Caco-2 (cell line): ENCODE measurements at regions not wholly inside any gene's neighbourhood (a gene's known extent, or its start where the extent isn't known, plus 50 kb on each side); places are given as distances from the start of the nearest gene placed in this dataset.

ENCODE experiments used
- BruUV-seq: library from RNA; stranded (reverse); fragments of 400-500 nt; replicated peaks from 2 replicates; lab custom pipeline; 2021; lab: Mats Ljungman, UMichigan
- CTCF ChIA-PET: fragments of 300-600 bp; sonication (Branson Sonifier 250); formaldehyde crosslinking; loops from one replicate; lab custom pipeline; 2022; ENCODE audit warnings: antibody characterized with exemption; lab: Charles Lee
- POLR2A ChIA-PET: fragments of 300-600 bp; sonication (Branson Sonifier 250); formaldehyde crosslinking; loops from one replicate; lab custom pipeline; 2022; ENCODE audit warnings: antibody characterized with exemption; lab: Charles Lee
- DNase-seq, 2 experiments: peaks; one replicate each; pipeline versions ENCODE4 v3.0.0 to v3.0.0-alpha.2; 2020 to 2022
- H3K27me3 ChIP-seq: replicated peaks from 2 replicates; pipeline ENCODE4 v1.6.0; 2011; ENCODE audit warnings: low read length; ENCODE audit not compliant: control insufficient read depth, insufficient read depth
- H3K36me3 ChIP-seq: 2 replicates; pipeline ENCODE4 v1.5.1; 2011; ENCODE audit warnings: low read length; ENCODE audit not compliant: control insufficient read depth, insufficient read depth
- H3K4me1 ChIP-seq: fragments of 250-450 bp; sonication (Bioruptor Pico); 2 replicates; pipeline ENCODE4 v1.5.1; 2020; ENCODE audit warnings: mild to moderate bottlenecking
- H3K4me3 ChIP-seq: 2 replicates; pipeline ENCODE4 v1.5.1; 2011; ENCODE audit warnings: low read depth, mild to moderate bottlenecking, control low read depth, low read length
- H3K9me3 ChIP-seq: fragments of 250-450 bp; sonication (Bioruptor Pico); 2 replicates; pipeline ENCODE4 v1.5.1; 2020; ENCODE audit warnings: mild to moderate bottlenecking, moderate library complexity
- H3K27ac Mint-ChIP-seq: one replicate; pipeline ENCODE4 v1.8.0; 2022; ENCODE audit warnings: mixed read lengths; ENCODE audit not compliant: unreplicated experiment
- H3K27me3 Mint-ChIP-seq: one replicate; pipeline ENCODE4 v1.8.0; 2022; ENCODE audit warnings: mixed read lengths; ENCODE audit not compliant: insufficient read depth, unreplicated experiment
- H3K36me3 Mint-ChIP-seq: one replicate; pipeline ENCODE4 v1.8.0; 2022; ENCODE audit warnings: mild to moderate bottlenecking, mixed read lengths; ENCODE audit not compliant: insufficient read depth, unreplicated experiment
- H3K4me1 Mint-ChIP-seq: one replicate; pipeline ENCODE4 v1.8.0; 2022; ENCODE audit warnings: low read depth, mixed read lengths; ENCODE audit not compliant: unreplicated experiment
- H3K4me3 Mint-ChIP-seq: one replicate; pipeline ENCODE4 v1.8.0; 2022; ENCODE audit warnings: mild to moderate bottlenecking, moderate library complexity, mixed read lengths; ENCODE audit not compliant: unreplicated experiment
- H3K9me3 Mint-ChIP-seq: one replicate; pipeline ENCODE4 v1.8.0; 2022; ENCODE audit warnings: mixed read lengths; ENCODE audit not compliant: unreplicated experiment
- CTCF ChIP-seq, 2 experiments: fragments of 200-600 bp in 1 of 2; IDR thresholded peaks; 1 replicate in 1 of 2; 2 replicates in 1 of 2; pipeline versions ENCODE4 v1.5.1 to v1.8.0; 2011 to 2022; ENCODE audit warnings: antibody characterized with exemption in 1 of 2, control low read depth in 1 of 2, inconsistent platforms in 1 of 2, low read depth in 1 of 2, low read length in 1 of 2, mild to moderate bottlenecking in 1 of 2, moderate library complexity in 1 of 2; ENCODE audit not compliant: insufficient read depth in 1 of 2, severe bottlenecking in 1 of 2, unreplicated experiment in 1 of 2
- intact Hi-C: fragments of 100-400 bp; cut with micrococcal nuclease; formaldehyde crosslinking; loops from one replicate; pipeline ENCODE4 v1.10.0; 2022; ENCODE audit not compliant: unreplicated experiment

- POLR2A ChIA-PET, result no interaction called here
- no peaks in the 10 kb centered on the region for H3K27me3 ChIP-seq
- Mint-ChIP-seq H3K36me3 (no peaks in the 10 kb centered on the region), H3K9me3 (no peaks in the 10 kb centered on the region), H3K4me1 (no peaks in the 10 kb centered on the region), H3K27me3 (no peaks in the 10 kb centered on the region), H3K27ac (no peak overlapping the region), H3K4me3 (no peak overlapping the region)
- intact Hi-C loops, result no loop called here
- CTCF ChIA-PET, result no interaction called here
- DNase-seq, result no peak
- H3K36me3 ChIP-seq, result no peaks in the 10 kb centered on the region
- no peaks in the 10 kb centered on the region for H3K9me3 ChIP-seq
- no peak overlapping the region for H3K4me3 ChIP-seq
- BruUV-seq, result no TSS peak
- no peak for TF ChIP-seq CTCF (IDR thresholded peaks at IDR 0.05; ENCODE audit: insufficient read depth in 1 of 2, low read depth in 1 of 2, low read length in 1 of 2, severe bottlenecking in 1 of 2, unreplicated experiment in 1 of 2)
- H3K4me1 ChIP-seq, result no peaks in the 10 kb centered on the region
Observed at GRCh38 chr12:78684419-78684818, 180.2 kb upstream of the SYT1 start.

- no peaks in the 10 kb centered on the region for H3K36me3 ChIP-seq
- DNase-seq, result no peak
- no peaks in the 10 kb centered on the region for H3K36me3 Mint-ChIP-seq
- no peaks in the 10 kb centered on the region for H3K4me1 ChIP-seq
- ChIA-PET POLR2A (no interaction called here), CTCF (no interaction called here)
- H3K27ac Mint-ChIP-seq, result no peak overlapping the region
- no TSS peak for BruUV-seq
- H3K9me3 ChIP-seq, result no peaks in the 10 kb centered on the region
- TF ChIP-seq CTCF (IDR thresholded peaks at IDR 0.05; ENCODE audit: insufficient read depth in 1 of 2, low read depth in 1 of 2, low read length in 1 of 2, severe bottlenecking in 1 of 2, unreplicated experiment in 1 of 2), result no peak
- no peaks in the 10 kb centered on the region for H3K9me3 Mint-ChIP-seq
- intact Hi-C loops, result no loop called here
- H3K27me3 Mint-ChIP-seq, result no peaks in the 10 kb centered on the region
- H3K4me1 Mint-ChIP-seq, result no peaks in the 10 kb centered on the region
- no peak overlapping the region for H3K4me3 Mint-ChIP-seq
- no peak overlapping the region for H3K4me3 ChIP-seq
- H3K27me3 ChIP-seq, result no peaks in the 10 kb centered on the region
Observed at GRCh38 chr12:78695749-78696148, 168.8 kb upstream of the SYT1 start.

- TF ChIP-seq CTCF (IDR thresholded peaks at IDR 0.05; ENCODE audit: insufficient read depth in 1 of 2, low read depth in 1 of 2, low read length in 1 of 2, severe bottlenecking in 1 of 2, unreplicated experiment in 1 of 2), result no peak
- POLR2A ChIA-PET, result no interaction called here
- H3K9me3 Mint-ChIP-seq, result no peaks in the 10 kb centered on the region
- no peak overlapping the region for H3K27ac Mint-ChIP-seq
- H3K4me1 Mint-ChIP-seq, result no peaks in the 10 kb centered on the region
- no peak for DNase-seq
- no peak overlapping the region for H3K4me3 Mint-ChIP-seq
- no peaks in the 10 kb centered on the region for H3K36me3 Mint-ChIP-seq
- H3K27me3 Mint-ChIP-seq, result no peaks in the 10 kb centered on the region
- intact Hi-C loops, result no loop called here
- no peaks in the 10 kb centered on the region for H3K27me3 ChIP-seq
- H3K9me3 ChIP-seq, result no peaks in the 10 kb centered on the region
- no peaks in the 10 kb centered on the region for H3K4me1 ChIP-seq
- CTCF ChIA-PET, result no interaction called here
- H3K4me3 ChIP-seq, result no peak overlapping the region
- BruUV-seq, result no TSS peak
- no peaks in the 10 kb centered on the region for H3K36me3 ChIP-seq
Observed at GRCh38 chr12:78696267-78696666, 168.3 kb upstream of the SYT1 start.
